Lung (tissue), 11 donors: ENCODE measurements at regions not wholly inside any gene's neighbourhood (a gene's known extent, or its start where the extent isn't known, plus 50 kb on each side); places are given as distances from the start of the nearest gene placed in this dataset.

ENCODE experiments used
- ATAC-seq: fragments of 200-7000 bp; cut with Tn5 transposase; one replicate; pipeline ENCODE4 v1.9.1; 2020; ENCODE audit warnings: moderate number of reproducible peaks; ENCODE audit not compliant: insufficient read depth, low FRiP score
- DNase-seq, 3 donors: peaks; one replicate each; pipeline ENCODE4 v3.0.0-alpha.2; 2013 to 2017
- H3K27ac ChIP-seq, 2 donors: one replicate each; pipeline ENCODE4 v1.5.1; 2013; ENCODE audit warnings: mild to moderate bottlenecking in 2 of 2, moderate library complexity in 2 of 2, control low read depth in 1 of 2, inconsistent platforms in 1 of 2, low read depth in 1 of 2, low read length in 1 of 2
- H3K27me3 ChIP-seq, 3 donors: one replicate each; pipeline ENCODE4 v1.5.1; 2013; ENCODE audit warnings: low read length in 2 of 3; ENCODE audit not compliant: control insufficient read depth in 3 of 3, insufficient read depth in 3 of 3
- H3K36me3 ChIP-seq, 4 donors: one replicate each; pipeline ENCODE4 v1.5.1; 2013; ENCODE audit warnings: low read length in 4 of 4, mild to moderate bottlenecking in 1 of 4, moderate library complexity in 1 of 4; ENCODE audit not compliant: control insufficient read depth in 4 of 4, insufficient read depth in 4 of 4
- H3K4me1 ChIP-seq, 5 donors: one replicate each; pipeline ENCODE4 v1.5.1; 2013; ENCODE audit warnings: low read length in 5 of 5, mild to moderate bottlenecking in 2 of 5, moderate library complexity in 1 of 5; ENCODE audit not compliant: control insufficient read depth in 5 of 5, insufficient read depth in 5 of 5
- H3K4me3 ChIP-seq: one replicate; pipeline ENCODE4 v1.5.1; 2013; ENCODE audit warnings: mild to moderate bottlenecking, control low read depth, moderate library complexity
- H3K9ac ChIP-seq, 2 donors: one replicate each; pipeline ENCODE4 v1.5.1; 2013; ENCODE audit warnings: low read length in 2 of 2, control low read depth in 1 of 2; ENCODE audit not compliant: insufficient read depth in 1 of 2
- H3K9me3 ChIP-seq, 4 donors: one replicate each; pipeline ENCODE4 v1.5.1; 2013; ENCODE audit warnings: low read length in 3 of 4, mild to moderate bottlenecking in 1 of 4, moderate library complexity in 1 of 4; ENCODE audit not compliant: control insufficient read depth in 4 of 4, insufficient read depth in 3 of 4
- WGBS, 2 donors: extraction: QIAGEN DNeasy Blood & Tissue Kit; methylation state at CpG; one replicate each; pipeline ENCODE4 v1.1.7; 2013; 5-methylcytosine and 5-hydroxymethylcytosine counted together
- TF ChIP-seq, protein P1 (sequence below): IDR thresholded peaks from 2 replicates; pipeline ENCODE4 v1.5.1; 2012; ENCODE audit warnings: mild to moderate bottlenecking; ENCODE audit errors: control extremely low read depth, extremely low read depth
- donor health status: control.
- donor health status: control.
- donor health status: Bipolar disorder and iron deficiency.
- donor health status: healthy.
- donor health status: DM: yes; HTN: yes; CAD: no.

DNA sequence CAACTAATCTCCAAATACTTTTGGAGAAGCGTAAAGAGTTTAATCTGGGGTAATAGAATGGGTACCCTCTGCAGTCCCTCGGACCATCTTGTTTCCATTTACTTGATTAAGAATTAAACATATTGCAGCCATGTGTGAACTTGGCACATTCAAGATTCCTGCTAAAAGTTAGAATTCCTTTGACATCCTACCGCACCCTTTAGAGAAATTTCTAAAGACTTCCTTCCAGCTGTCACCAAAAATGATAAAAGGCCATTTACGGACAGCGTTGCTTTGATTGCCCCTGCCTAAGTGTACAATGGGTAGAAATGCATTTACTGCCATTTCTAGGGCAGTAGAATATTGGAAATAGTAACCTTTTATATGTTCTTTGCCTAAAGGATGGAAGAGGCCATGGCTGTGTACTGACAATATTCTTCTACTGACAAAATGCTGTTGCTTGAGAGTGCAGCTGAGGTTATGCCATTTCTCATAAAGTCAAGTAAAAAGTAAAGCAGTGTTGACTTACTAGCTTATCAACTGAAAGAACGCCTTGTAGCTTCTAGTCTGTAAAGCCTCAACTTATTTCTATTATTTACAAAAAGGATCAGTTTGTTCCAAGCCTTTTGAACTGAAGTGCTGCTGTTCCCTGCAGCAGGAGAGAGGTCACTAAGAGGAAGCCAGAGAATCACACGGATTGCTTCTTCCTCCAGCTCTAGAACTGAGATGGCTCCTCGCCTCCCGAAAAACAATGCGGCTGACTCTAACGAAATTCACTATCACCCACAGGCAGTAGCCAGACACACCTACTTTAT, 139.8 kb upstream of the BASP1 start:
- H3K36me3 ChIP-seq = no peaks in the 10 kb centered on the region
- H3K4me3 ChIP-seq = no peak overlapping the region
- no peak overlapping the region for H3K9ac ChIP-seq
- no peaks in the 10 kb centered on the region for H3K9me3 ChIP-seq
- TF ChIP-seq, protein P1, sequence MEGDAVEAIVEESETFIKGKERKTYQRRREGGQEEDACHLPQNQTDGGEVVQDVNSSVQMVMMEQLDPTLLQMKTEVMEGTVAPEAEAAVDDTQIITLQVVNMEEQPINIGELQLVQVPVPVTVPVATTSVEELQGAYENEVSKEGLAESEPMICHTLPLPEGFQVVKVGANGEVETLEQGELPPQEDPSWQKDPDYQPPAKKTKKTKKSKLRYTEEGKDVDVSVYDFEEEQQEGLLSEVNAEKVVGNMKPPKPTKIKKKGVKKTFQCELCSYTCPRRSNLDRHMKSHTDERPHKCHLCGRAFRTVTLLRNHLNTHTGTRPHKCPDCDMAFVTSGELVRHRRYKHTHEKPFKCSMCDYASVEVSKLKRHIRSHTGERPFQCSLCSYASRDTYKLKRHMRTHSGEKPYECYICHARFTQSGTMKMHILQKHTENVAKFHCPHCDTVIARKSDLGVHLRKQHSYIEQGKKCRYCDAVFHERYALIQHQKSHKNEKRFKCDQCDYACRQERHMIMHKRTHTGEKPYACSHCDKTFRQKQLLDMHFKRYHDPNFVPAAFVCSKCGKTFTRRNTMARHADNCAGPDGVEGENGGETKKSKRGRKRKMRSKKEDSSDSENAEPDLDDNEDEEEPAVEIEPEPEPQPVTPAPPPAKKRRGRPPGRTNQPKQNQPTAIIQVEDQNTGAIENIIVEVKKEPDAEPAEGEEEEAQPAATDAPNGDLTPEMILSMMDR = no peak
- H3K4me1 ChIP-seq = peaks cover 0 to 12% (median 2%) of the 10 kb centered on the region in 5 donors
- WGBS, 2 donors = 53 to 66% methylated on average over 11 of the region's 11 CpGs
- no peaks in the 10 kb centered on the region for H3K27me3 ChIP-seq
- H3K27ac ChIP-seq = peak overlapping the region in 1 of 2 donors; percentile 1
- no peak for DNase-seq
- no peak for ATAC-seq

DNA sequence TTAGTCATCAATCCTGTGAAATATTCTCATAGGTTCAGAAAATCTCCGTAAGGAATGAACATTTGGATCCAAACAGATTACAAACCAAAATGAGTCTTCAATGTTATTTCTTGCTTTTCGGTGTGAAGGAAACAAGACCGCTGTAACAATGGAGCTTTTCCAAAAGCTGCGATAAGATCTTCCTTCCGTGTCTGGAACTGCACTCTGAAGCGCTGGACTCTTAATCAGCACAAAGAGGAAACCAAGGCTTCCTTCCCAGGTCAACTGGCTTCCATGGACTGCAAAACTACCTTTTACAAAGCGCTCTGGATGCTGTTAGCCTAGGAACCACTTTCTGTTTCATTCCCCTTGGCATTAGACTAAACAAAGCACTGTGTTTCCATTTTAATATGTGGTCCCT, 137.9 kb upstream of the BASP1 start:
- Histone ChIP-seq H3K9ac (no peak overlapping the region), H3K36me3 (no peaks in the 10 kb centered on the region), H3K4me1 (peaks cover 0 to 12% (median 2%) of the 10 kb centered on the region in 5 donors), H3K27ac (no peak overlapping the region), H3K9me3 (no peaks in the 10 kb centered on the region), H3K4me3 (no peak overlapping the region), H3K27me3 (no peaks in the 10 kb centered on the region)
- ATAC-seq (no peak), DNase-seq (peak in 1 of 3 donors; percentile 45)
- 23 to 45% methylated on average over 7 of the region's 7 CpGs for WGBS, 2 donors
- TF ChIP-seq, protein P1 = no peak

DNA sequence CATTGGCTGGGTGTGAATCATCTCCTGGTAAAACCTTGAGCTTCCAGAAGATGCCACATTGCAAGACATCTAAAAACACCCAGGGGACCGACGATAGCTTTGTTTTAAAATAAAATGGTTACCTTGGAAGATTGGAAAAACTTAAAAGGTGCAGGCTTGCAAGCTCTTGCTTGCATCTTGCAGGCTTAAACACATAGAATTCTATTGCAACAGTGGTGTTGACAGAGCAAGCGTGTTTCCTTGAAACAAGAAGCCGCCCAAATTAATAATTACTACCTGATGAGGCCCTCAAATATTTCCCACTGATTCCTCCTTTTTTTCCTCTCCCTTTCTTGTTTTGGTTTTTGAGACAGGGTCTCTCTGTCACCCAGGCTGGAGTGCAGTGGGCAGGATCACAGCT, 137.1 kb upstream of the BASP1 start:
- H3K4me3 ChIP-seq = no peak overlapping the region
- ATAC-seq (no peak), DNase-seq (no peak)
- H3K4me1 ChIP-seq = peaks cover 0 to 4% (median 2%) of the 10 kb centered on the region in 5 donors
- H3K27ac ChIP-seq = no peak overlapping the region
- WGBS, 2 donors = 86 to 90% methylated on average over 4 of the region's 4 CpGs
- no peaks in the 10 kb centered on the region for H3K36me3 ChIP-seq
- TF ChIP-seq, protein P1 = no peak
- H3K9ac ChIP-seq = no peak overlapping the region
- H3K9me3 ChIP-seq = no peaks in the 10 kb centered on the region
- H3K27me3 ChIP-seq = no peaks in the 10 kb centered on the region
